Stimulated activated CD8-positive, alpha-beta memory T cell treated with anti-CD3 and anti-CD28 coated beads, Interleukin-2, amount 100 ng/mL, for 48 hours (primary cell): ENCODE measurements at regions not wholly inside any gene's neighbourhood (a gene's known extent, or its start where the extent isn't known, plus 50 kb on each side); places are given as distances from the start of the nearest gene placed in this dataset.

Experiments
- DNase-seq, 2 donors: peaks; one replicate each; pipeline ENCODE4 v3.0.0-alpha.2; 2020; ENCODE audit warnings: low read depth in 2 of 2

- DNase-seq = no peak
These were observed 277.0 kb downstream of the CDH2 start for GRCh38 chr18:27899893-27900292.

GRCh38 chr18:27894746-27895145 lies 282.2 kb downstream of the CDH2 start:
- DNase-seq = no peak

GRCh38 chr18:27887711-27888495 lies 289.0 kb downstream of the CDH2 start:
- DNase-seq = no peak

GRCh38 chr18:27887287-27887686 lies 289.6 kb downstream of the CDH2 start:
- no peak for DNase-seq

GRCh38 chr18:27879540-27879939 lies 297.4 kb downstream of the CDH2 start:
- no peak for DNase-seq

- DNase-seq = no peak
These were observed 305.2 kb downstream of the CDH2 start for GRCh38 chr18:27871726-27872125.

GRCh38 chr18:27869735-27870134 lies 307.2 kb downstream of the CDH2 start:
- DNase-seq = no peak

- no peak for DNase-seq
These were observed 311.5 kb downstream of the CDH2 start for GRCh38 chr18:27865431-27865830.

GRCh38 chr18:27863780-27864430 lies 313.0 kb downstream of the CDH2 start:
- no peak for DNase-seq

GRCh38 chr18:27862041-27862682 lies 314.8 kb downstream of the CDH2 start:
- DNase-seq = no peak

GRCh38 chr18:27861539-27861938 lies 315.4 kb downstream of the CDH2 start:
- no peak for DNase-seq

GRCh38 chr18:27860701-27861107 lies 316.2 kb downstream of the CDH2 start:
- DNase-seq = no peak

- DNase-seq = no peak
These were observed 316.9 kb downstream of the CDH2 start for GRCh38 chr18:27860011-27860410.

- no peak for DNase-seq
These were observed 320.1 kb downstream of the CDH2 start for GRCh38 chr18:27856820-27857219.

- DNase-seq = no peak
These were observed 321.4 kb downstream of the CDH2 start for GRCh38 chr18:27855486-27855885.

GRCh38 chr18:27854631-27855030 lies 322.3 kb downstream of the CDH2 start:
- DNase-seq = no peak

GRCh38 chr18:27848336-27848735 lies 328.6 kb downstream of the CDH2 start:
- DNase-seq = no peak

- no peak for DNase-seq
These were observed 329.5 kb downstream of the CDH2 start for GRCh38 chr18:27847412-27847811.

- no peak for DNase-seq
These were observed 331.0 kb downstream of the CDH2 start for GRCh38 chr18:27845897-27846296.

GRCh38 chr18:27843783-27844777 lies 332.9 kb downstream of the CDH2 start:
- DNase-seq = no peak

GRCh38 chr18:27839141-27839540 lies 337.8 kb downstream of the CDH2 start:
- DNase-seq = no peak

GRCh38 chr18:27838225-27838624 lies 338.7 kb downstream of the CDH2 start:
- DNase-seq = no peak
